ENCODE measurements at regions not wholly inside any gene's neighbourhood (a gene's known extent, or its start where the extent isn't known, plus 50 kb on each side); places are given as distances from the start of the nearest gene placed in this dataset.
"Not testable (repeated sequence)": the region's sequence is repeated elsewhere in the genome, so short reads cannot be mapped to it uniquely, and the experiment has no call there.

DNA sequence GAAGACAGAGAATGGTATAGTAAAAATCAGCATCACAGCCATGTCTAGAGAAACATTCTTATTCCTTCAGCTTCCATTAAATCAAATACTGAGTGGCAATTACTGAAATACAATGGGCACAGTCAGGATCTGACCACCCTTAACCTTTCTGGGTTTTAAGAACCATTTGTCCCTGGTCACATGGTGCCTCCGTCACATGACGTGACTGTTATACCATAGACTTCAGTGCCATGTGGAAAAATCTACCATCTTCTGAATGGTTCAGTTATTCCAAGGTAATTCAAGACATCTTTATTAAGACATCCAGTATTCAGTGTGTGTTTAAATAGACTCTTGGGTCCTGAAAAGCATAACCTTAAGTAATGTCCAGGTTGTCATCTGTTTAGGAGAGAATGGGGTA lies 553.1 kb upstream of the FLRT2 start:
- DNase-seq (ENCODE audit: low read depth in 2 of 2), result no peak

DNA sequence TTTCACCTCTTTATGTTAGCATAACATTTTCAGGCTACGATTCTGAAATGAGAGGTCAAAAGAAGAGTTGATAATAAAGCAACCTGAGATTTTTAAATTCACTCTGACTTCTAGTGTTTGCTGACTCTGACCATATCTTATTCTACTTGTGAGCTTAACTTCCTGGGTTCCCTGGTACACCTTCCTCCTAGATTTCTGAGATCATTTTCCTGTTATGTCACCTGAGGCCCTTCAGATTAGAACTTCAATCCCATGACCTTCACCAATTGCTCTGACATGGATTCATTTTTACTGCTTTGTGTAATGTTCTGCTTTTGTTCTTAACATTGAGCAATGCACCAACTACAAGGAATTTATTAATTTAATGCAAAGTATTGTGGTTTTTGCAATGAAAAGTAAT lies 542.9 kb upstream of the FLRT2 start:
- DNase-seq (ENCODE audit: low read depth in 2 of 2), result no peak

DNA sequence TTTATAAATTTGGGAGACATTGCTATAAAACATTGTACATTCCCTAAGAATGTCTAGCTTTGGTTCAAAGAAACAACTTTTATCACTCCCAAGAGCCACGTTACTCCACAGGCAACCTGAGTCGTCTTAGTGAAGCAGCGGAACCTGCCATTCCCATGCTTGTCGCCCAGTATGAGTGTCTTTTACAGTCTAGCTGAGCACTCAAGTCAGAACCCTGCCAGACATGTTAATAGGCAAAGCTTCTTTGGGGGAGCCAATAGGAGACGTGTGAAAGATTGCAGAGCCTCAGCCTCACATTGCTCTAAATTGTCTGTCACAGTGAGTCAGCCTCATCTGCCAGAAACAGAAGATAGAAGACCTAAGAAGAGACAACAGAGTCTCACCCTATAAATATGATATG lies 541.6 kb upstream of the FLRT2 start:
- no peak for DNase-seq (ENCODE audit: low read depth in 2 of 2)

DNA sequence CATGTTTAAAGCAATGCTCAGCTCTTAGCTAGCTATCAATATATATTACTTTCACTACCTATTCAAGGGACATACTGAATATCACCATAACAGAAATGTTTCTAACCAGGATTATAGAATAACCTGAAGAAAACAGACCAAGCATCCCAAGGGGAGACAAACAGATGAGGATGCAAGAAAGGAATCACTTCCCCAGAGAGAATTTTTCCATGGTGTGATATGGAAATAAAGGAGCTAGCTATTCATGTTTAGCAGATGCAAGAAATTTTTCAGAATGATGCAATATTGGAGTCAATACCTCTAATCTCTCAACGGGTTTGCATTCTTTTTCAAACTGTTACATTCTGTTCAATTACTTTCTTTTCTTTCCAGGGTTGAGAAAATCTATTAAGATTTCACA lies 538.9 kb upstream of the FLRT2 start:
- no peak for DNase-seq (ENCODE audit: low read depth in 2 of 2)

- no peak for DNase-seq (ENCODE audit: low read depth in 2 of 2)
Measured at GRCh38 chr14:84998216-84998615, 531.7 kb upstream of the FLRT2 start.

- DNase-seq (ENCODE audit: low read depth in 2 of 2), result no peak
Measured at GRCh38 chr14:85002846-85003245, 527.1 kb upstream of the FLRT2 start.

GRCh38 chr14:85003805-85004204 lies 526.1 kb upstream of the FLRT2 start:
- no peak for DNase-seq (ENCODE audit: low read depth in 2 of 2)

GRCh38 chr14:85009506-85009905 lies 520.4 kb upstream of the FLRT2 start:
- DNase-seq (ENCODE audit: low read depth in 2 of 2), result no peak

GRCh38 chr14:85010186-85010585 lies 519.8 kb upstream of the FLRT2 start:
- DNase-seq (ENCODE audit: low read depth in 2 of 2), result no peak

DNA sequence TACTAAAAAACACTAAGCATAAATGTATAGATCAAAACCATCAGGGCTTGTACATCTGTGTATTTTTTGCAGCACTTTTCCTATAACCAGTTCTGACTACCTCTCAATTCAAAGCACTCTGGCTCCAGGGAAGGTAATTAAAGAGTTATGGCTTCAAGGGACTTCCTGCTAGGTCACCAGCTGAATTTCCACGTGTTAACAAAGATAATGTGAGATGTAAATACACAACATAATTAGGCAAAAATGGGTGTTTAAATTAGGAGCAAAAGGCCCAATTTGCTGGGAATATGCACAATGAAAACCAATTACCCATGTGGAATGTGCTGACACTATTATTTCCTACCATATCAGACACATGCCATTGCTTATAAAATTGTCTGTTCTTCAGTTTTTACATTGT lies 513.4 kb upstream of the FLRT2 start:
- no peak for DNase-seq (ENCODE audit: low read depth in 2 of 2)

- DNase-seq (ENCODE audit: low read depth in 2 of 2), result not testable (repeated sequence)
Measured at GRCh38 chr14:85023866-85024265, 506.1 kb upstream of the FLRT2 start.

- DNase-seq (ENCODE audit: low read depth in 2 of 2), result no peak
Measured at GRCh38 chr14:85024931-85025330, 505.0 kb upstream of the FLRT2 start.

GRCh38 chr14:85027681-85028370 lies 502.1 kb upstream of the FLRT2 start:
- DNase-seq (ENCODE audit: low read depth in 2 of 2), result no peak

- no peak for DNase-seq (ENCODE audit: low read depth in 2 of 2)
Measured at GRCh38 chr14:85037411-85037810, 492.5 kb upstream of the FLRT2 start.

- no peak for DNase-seq (ENCODE audit: low read depth in 2 of 2)
Measured at GRCh38 chr14:85038526-85039352, 491.2 kb upstream of the FLRT2 start.

- no peak for DNase-seq (ENCODE audit: low read depth in 2 of 2)
Measured at GRCh38 chr14:85039353-85039626, 490.7 kb upstream of the FLRT2 start.

DNA sequence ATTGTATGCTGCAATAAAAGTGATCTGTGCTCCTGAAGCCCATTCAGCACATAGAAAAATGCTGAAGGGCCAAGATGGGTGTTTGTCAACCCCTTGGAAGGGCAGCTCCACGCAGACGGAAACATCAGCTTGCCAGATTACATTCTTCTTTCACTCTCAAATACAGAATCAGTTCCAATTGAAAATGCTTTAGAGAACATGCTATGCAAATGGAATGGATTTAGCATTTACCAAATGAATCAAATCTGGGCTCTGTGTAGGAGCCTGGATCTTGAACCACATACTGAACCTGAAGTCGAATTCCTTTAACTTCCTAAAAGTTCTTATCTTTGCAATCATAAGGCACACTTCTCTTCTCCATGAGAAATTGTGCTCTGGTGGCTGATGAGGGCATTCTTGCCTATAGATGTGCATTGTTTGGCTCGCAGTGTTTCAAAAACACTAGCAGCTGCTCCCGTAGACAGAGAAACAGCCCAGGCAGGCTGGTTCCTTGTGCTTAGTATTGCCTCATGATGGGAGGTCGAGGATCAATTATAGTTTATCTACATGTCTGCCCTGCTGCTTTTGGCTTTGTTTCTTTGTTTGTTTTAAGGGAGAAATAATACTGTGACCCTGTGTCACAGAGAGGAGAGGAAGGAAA lies 489.8 kb upstream of the FLRT2 start:
- no peak for DNase-seq (ENCODE audit: low read depth in 2 of 2)

DNA sequence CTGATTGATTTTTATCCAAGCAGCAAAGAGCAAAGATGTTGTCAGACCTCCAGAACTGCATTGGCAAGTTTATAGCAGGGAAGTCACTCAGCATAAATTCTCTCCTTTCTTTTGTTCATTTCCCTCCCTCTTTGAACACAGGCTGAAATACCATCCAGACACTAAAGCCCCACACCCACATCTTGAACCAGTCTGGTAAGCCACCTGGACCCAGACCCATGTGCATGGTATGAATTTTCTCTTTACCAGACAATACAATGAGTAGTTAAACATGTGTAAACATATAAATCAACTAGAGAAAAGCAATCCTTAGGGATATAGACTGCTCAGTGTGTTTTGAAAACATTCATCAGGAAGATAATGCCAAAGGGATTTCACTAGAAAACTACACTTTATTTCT lies 488.3 kb upstream of the FLRT2 start:
- no peak for DNase-seq (ENCODE audit: low read depth in 2 of 2)

GRCh38 chr14:85042301-85042700 lies 487.6 kb upstream of the FLRT2 start:
- DNase-seq (ENCODE audit: low read depth in 2 of 2), result no peak

DNA sequence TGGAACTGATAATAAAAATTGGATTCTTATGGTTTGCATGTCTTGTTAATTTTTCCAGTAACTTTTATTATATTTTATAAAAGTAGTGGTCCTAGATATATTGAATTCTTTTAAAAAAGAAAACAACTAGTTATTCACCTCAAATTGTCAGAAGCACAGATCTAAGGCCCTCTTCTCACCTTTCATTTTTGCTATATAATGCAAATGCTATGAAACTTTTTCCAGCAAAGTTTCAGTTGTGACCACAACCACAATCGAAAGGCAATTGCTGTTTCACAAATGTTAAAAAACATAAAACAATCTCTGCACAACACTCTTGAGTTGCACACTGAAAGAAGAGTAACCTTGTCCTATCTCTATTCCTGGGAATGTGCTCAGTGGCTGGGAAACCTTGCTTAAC lies 479.8 kb upstream of the FLRT2 start:
- no peak for DNase-seq (ENCODE audit: low read depth in 2 of 2)

DNA sequence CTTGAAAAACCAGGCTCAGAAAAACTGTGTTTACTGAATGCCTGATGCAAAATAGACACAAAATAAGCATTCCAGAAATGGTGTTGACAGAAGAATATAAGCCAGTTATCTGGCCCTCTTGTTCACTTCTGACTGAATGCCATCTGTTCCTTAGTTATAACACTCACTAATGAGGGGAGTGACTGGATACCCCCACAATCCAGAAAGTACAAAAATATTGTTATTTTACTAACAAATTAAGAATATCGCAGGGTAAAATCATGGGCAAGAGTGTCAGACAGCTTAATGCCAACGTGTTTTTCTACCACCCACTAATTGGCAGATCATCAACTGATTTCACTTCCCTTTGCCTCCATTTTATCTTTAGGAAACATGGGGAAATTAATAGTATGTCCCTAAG lies 477.3 kb upstream of the FLRT2 start:
- no peak for DNase-seq (ENCODE audit: low read depth in 2 of 2)

- no peak for DNase-seq (ENCODE audit: low read depth in 2 of 2)
Measured at GRCh38 chr14:85054178-85054577, 475.8 kb upstream of the FLRT2 start.

DNA sequence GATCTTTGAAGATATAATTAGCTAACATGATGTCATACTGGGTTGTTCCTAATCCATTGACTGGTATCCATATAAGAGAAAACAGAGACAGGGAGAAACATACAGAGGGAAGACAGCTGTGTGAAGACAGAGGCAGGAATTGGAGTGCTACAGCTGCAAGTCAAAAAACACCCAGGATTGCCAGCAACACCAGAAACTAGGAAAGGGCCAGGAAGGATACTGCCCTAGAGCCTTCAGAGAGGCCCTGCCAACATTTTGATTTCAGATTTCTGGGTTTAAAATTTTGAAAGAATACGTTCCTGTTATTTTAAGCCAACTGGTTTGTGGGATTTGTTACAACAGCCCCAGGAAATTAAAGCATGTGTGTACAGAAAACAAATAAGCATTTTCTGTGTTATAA lies 473.7 kb upstream of the FLRT2 start:
- no peak for DNase-seq (ENCODE audit: low read depth in 2 of 2)

All from stimulated activated CD4-positive, alpha-beta T cell treated with anti-CD3 and anti-CD28 coated beads, Interleukin-1b, Interleukin-23, amount 100 ng/mL, for 4 hours (primary cell).